Cardiac fibroblast (primary cell): ENCODE measurements at regions not wholly inside any gene's neighbourhood (a gene's known extent, or its start where the extent isn't known, plus 50 kb on each side); places are given as distances from the start of the nearest gene placed in this dataset.
"Not testable (repeated sequence)": the region's sequence is repeated elsewhere in the genome, so short reads cannot be mapped to it uniquely, and the experiment has no call there.

Source experiments
- DNase-seq, 2 donors: peaks; one replicate each; pipeline versions ENCODE4 v3.0.0 to v3.0.0-alpha.2; 2010; ENCODE audit warnings: low read depth in 2 of 2
- H3K4me3 ChIP-seq, 2 donors: replicated peaks in 1 of 2; 1 replicate in 1 of 2; 2 replicates in 1 of 2; pipeline ENCODE4 v1.5.1; 2011; ENCODE audit warnings: low read depth in 2 of 2, low read length in 2 of 2, mild to moderate bottlenecking in 2 of 2, moderate library complexity in 1 of 2
- TF ChIP-seq, protein P1 (sequence below): IDR thresholded peaks from one replicate; pipeline ENCODE4 v1.5.1; 2011; ENCODE audit warnings: low read depth, mild to moderate bottlenecking, low read length, inconsistent platforms

DNA sequence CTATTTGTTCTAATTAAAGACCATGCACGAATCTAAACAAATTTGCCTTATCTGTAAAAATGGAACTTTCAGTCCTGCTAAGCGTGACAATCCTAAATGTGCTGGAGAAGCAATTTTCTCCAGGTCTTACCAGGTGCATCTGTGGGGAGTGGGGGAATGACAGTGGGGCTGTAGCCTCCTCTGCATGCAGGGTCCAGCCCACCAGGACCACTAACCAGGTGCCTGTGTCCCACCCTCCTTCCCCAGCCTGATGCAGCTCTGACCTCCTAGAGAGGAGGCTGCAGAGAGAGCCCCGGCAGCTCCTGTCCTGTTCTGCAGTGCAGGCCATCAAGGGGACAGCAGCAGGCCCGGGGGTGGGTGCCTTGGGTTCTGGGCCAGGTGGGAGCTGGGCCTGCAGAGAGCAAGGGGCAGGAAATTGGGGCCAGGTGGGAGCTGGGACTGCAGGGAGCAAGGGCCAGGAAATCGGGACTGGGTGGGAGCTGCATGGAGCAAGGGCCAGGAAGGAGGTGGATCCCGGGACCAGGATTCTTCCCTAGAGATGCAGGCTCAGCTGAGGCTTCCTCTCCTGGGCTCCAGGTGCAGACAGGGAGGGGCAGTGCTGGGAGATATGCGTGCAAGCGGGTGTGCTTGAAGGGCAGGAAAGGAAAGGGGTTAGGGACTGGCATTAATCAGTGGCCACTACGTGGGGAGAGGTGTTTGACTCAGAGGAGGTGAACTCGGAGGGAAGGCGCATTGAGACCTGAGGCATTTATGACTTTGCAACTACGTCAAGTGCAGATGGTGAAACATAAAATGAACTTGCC, 185.3 kb downstream of the ANKRD30B start:
- no peak for DNase-seq
- H3K4me3 ChIP-seq = no peak overlapping the region
- TF ChIP-seq, protein P1, sequence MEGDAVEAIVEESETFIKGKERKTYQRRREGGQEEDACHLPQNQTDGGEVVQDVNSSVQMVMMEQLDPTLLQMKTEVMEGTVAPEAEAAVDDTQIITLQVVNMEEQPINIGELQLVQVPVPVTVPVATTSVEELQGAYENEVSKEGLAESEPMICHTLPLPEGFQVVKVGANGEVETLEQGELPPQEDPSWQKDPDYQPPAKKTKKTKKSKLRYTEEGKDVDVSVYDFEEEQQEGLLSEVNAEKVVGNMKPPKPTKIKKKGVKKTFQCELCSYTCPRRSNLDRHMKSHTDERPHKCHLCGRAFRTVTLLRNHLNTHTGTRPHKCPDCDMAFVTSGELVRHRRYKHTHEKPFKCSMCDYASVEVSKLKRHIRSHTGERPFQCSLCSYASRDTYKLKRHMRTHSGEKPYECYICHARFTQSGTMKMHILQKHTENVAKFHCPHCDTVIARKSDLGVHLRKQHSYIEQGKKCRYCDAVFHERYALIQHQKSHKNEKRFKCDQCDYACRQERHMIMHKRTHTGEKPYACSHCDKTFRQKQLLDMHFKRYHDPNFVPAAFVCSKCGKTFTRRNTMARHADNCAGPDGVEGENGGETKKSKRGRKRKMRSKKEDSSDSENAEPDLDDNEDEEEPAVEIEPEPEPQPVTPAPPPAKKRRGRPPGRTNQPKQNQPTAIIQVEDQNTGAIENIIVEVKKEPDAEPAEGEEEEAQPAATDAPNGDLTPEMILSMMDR = no peak

DNA sequence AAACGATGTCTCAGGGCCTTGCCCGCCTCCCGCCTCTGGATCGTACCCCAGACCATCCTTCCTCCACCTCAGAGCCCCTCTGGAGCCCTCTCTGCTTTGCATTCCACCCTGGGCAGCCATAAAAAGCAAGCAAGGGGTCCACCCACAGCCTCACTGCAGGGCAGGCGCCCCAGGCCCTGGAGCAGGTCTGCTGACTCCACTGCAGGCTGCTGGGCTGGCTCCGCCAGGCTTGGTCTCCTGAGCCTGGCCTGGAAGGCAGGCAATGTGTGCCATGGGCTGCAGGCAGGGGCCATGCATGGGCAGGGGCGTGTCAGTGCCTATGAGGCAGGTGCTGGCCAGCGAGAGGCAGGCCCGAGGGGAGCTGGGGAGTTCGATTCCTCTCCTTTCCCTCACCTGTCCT, 186.0 kb downstream of the ANKRD30B start:
- DNase-seq = no peak
- TF ChIP-seq, protein P1 = no peak
- no peak overlapping the region for H3K4me3 ChIP-seq

DNA sequence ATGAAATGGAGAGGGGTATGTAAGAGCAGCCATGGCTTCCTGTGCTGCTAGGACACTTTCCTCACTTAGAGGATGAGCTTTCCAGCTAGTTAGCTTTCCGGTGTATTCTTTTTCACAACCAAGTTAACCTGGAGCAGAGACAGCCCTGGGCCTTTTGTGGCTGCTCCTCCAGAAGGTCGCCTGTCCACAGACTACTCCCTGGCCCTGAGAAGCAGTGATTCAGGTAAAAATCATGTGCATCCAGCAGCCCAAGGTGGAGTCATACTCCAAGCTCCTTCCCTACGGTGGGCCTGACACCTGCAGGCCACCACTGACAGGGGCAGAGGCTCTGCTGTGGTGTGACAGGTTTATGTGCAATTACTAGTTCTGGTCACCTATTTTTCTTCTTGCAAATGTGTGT, 187.2 kb downstream of the ANKRD30B start:
- TF ChIP-seq, protein P1 = no peak
- no peak for DNase-seq
- no peak overlapping the region for H3K4me3 ChIP-seq

DNA sequence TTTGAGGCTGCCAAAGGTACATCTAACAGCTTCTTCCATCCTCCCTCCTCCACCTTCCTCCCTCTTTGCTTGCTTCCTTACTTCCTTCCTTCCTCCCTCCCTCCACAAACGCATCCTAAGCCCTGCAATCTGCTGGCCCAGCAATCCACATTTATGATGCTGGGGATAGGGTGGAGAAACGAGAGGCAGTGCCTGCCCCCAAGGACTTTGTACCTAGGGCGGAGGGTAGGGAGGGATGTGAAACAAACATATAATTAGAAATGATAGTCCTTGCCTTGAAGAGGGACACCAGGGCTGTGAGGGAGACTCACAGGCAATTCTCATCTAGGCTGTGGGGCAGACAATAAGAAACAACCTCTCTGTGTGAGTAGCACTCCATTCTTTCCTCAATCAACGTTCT, 188.3 kb downstream of the ANKRD30B start:
- TF ChIP-seq, protein P1 = no peak
- no peak for DNase-seq
- H3K4me3 ChIP-seq = no peak overlapping the region

DNA sequence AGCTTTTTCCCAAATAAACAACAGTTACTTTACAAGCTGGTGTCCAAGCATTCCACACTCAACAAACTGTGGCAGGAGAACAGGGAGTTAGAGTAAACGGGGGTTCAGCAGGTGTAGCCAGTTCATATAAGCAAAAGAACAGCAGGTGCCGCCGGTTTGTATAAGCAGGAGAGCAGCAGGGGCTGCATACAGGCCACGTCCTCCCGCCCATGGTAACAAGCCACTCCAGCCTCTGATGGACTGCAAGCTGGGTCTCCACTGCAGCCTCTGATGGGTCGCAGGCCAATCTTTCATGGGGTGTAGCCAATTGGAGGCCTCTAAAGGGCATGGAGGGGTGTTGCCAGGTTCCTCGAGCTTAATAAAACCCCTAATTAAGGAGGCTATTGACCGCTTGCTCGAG, 189.3 kb downstream of the ANKRD30B start:
- DNase-seq = no peak
- TF ChIP-seq, protein P1 = no peak
- no peak overlapping the region for H3K4me3 ChIP-seq

DNA sequence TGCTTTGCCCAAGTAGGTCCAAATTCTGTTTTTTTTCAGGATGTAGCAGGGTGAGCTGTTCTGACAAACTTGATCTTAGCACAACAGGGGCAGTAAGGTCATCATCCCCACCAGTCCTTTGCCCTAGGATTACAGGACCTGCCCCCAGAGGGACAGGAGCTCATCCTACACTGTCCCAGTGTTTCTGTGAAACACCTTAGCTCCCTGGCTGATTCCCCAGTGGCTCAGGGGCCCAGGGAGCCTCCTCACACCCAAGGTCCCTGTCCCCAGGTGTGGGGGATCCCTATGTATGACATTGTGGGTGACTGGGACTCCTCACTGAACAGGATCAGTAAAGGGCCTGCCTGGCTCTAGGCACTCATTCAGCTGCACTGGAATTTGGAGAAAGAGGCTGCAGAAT, 191.2 kb downstream of the ANKRD30B start:
- DNase-seq = no peak
- no peak overlapping the region for H3K4me3 ChIP-seq
- TF ChIP-seq, protein P1 = no peak

DNA sequence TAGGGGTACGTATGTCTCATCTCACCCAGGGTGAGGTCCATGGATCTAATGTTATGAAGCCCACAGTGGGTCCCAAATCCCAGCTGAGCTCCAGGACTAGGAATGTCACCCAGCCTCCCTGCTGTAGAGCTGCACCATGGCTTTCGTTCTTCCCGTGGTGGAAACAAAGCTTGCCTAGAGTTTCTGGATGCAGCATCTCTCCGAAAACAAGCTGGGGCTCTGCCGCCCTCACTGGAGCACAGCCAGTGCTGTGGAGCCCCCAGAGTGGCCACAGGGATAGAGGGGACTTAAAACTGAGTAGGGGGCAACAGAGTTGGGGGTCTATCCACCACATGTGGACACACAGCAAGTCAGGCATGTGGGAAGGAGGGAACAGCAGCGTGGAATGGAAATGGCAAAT, 192.1 kb downstream of the ANKRD30B start:
- not testable (repeated sequence) for DNase-seq, H3K4me3 ChIP-seq
